GM21381 (cell line): ENCODE measurements at regions not wholly inside any gene's neighbourhood (a gene's known extent, or its start where the extent isn't known, plus 50 kb on each side); places are given as distances from the start of the nearest gene placed in this dataset.
"Not testable (repeated sequence)": the region's sequence is repeated elsewhere in the genome, so short reads cannot be mapped to it uniquely, and the experiment has no call there.

Experiments
- ATAC-seq: cut with Tn5 transposase; IDR thresholded peaks from one replicate; pipeline ENCODE4 v1.9.1; 2021; ENCODE audit warnings: mild to moderate bottlenecking, moderate library complexity; ENCODE audit not compliant: unreplicated experiment

GRCh38 chr21:6092401-6092800 lies 4429.0 kb upstream of the TPTE start:
- not testable (repeated sequence) for ATAC-seq

GRCh38 chr21:6093419-6093818 lies 4428.0 kb upstream of the TPTE start:
- not testable (repeated sequence) for ATAC-seq

- not testable (repeated sequence) for ATAC-seq
These were observed 4427.5 kb upstream of the TPTE start for GRCh38 chr21:6093870-6094269.

- not testable (repeated sequence) for ATAC-seq
These were observed 4426.1 kb upstream of the TPTE start for GRCh38 chr21:6095304-6095703.

- not testable (repeated sequence) for ATAC-seq
These were observed 4424.6 kb upstream of the TPTE start for GRCh38 chr21:6096560-6097424.

GRCh38 chr21:6097736-6098135 lies 4423.6 kb upstream of the TPTE start:
- not testable (repeated sequence) for ATAC-seq

- peak; percentile 83 for ATAC-seq
These were observed 4423.0 kb upstream of the TPTE start for GRCh38 chr21:6098191-6098935.

GRCh38 chr21:6101588-6101987 lies 4419.8 kb upstream of the TPTE start:
- not testable (repeated sequence) for ATAC-seq

GRCh38 chr21:6104546-6104945 lies 4416.8 kb upstream of the TPTE start:
- ATAC-seq = not testable (repeated sequence)

GRCh38 chr21:6106686-6107567 lies 4414.5 kb upstream of the TPTE start:
- not testable (repeated sequence) for ATAC-seq

GRCh38 chr21:6108894-6109293 lies 4412.5 kb upstream of the TPTE start:
- ATAC-seq = not testable (repeated sequence)

GRCh38 chr21:6109774-6110173 lies 4411.6 kb upstream of the TPTE start:
- ATAC-seq = not testable (repeated sequence)

GRCh38 chr21:6110716-6111343 lies 4410.6 kb upstream of the TPTE start:
- ATAC-seq = peak; percentile 72

GRCh38 chr21:6111354-6111753 lies 4410.0 kb upstream of the TPTE start:
- peak; percentile 10 for ATAC-seq

- not testable (repeated sequence) for ATAC-seq
These were observed 4403.0 kb upstream of the TPTE start for GRCh38 chr21:6118336-6118735.

- not testable (repeated sequence) for ATAC-seq
These were observed 4400.5 kb upstream of the TPTE start for GRCh38 chr21:6120863-6121262.

GRCh38 chr21:6122629-6123028 lies 4398.8 kb upstream of the TPTE start:
- not testable (repeated sequence) for ATAC-seq

GRCh38 chr21:6123224-6123623 lies 4398.2 kb upstream of the TPTE start:
- not testable (repeated sequence) for ATAC-seq

GRCh38 chr21:6125549-6126240 lies 4395.7 kb upstream of the TPTE start:
- not testable (repeated sequence) for ATAC-seq
